ENCODE measurements at regions not wholly inside any gene's neighbourhood (a gene's known extent, or its start where the extent isn't known, plus 50 kb on each side); places are given as distances from the start of the nearest gene placed in this dataset.
A peak's percentile ranks its signal among the peaks of the same experiment; 100 is the strongest.
"Not testable (repeated sequence)": the region's sequence is repeated elsewhere in the genome, so short reads cannot be mapped to it uniquely, and the experiment has no call there.

- H3K4me1 Mint-ChIP-seq (ENCODE audit: low read depth), result no peaks in the 10 kb centered on the region
- intact Hi-C loops (cut with micrococcal nuclease), result no loop called here
- H3K4me3 Mint-ChIP-seq, result no peak overlapping the region
- H3K36me3 Mint-ChIP-seq (ENCODE audit: low read depth), result no peaks in the 10 kb centered on the region
- DNase-seq (ENCODE audit: low spot score), result no peak
- H3K27me3 Mint-ChIP-seq (ENCODE audit: insufficient read depth), result no peaks in the 10 kb centered on the region
- no peak overlapping the region for H3K27ac Mint-ChIP-seq
- no peaks in the 10 kb centered on the region for H3K9me3 Mint-ChIP-seq
These were observed 229.9 kb downstream of the TFCP2L1 start for GRCh38 chr2:121055088-121055487.

GRCh38 chr2:121055501-121055900 lies 229.5 kb downstream of the TFCP2L1 start:
- H3K4me3 Mint-ChIP-seq, result no peak overlapping the region
- H3K4me1 Mint-ChIP-seq (ENCODE audit: low read depth), result no peaks in the 10 kb centered on the region
- DNase-seq (ENCODE audit: low spot score), result no peak
- no peaks in the 10 kb centered on the region for H3K27me3 Mint-ChIP-seq (ENCODE audit: insufficient read depth)
- H3K9me3 Mint-ChIP-seq, result no peaks in the 10 kb centered on the region
- H3K27ac Mint-ChIP-seq, result no peak overlapping the region
- intact Hi-C loops (cut with micrococcal nuclease), result no loop called here
- no peaks in the 10 kb centered on the region for H3K36me3 Mint-ChIP-seq (ENCODE audit: low read depth)

GRCh38 chr2:121058852-121059558 lies 226.0 kb downstream of the TFCP2L1 start:
- no peaks in the 10 kb centered on the region for H3K27me3 Mint-ChIP-seq (ENCODE audit: insufficient read depth)
- no peak for DNase-seq (ENCODE audit: low spot score)
- no peak overlapping the region for H3K4me3 Mint-ChIP-seq
- no peaks in the 10 kb centered on the region for H3K36me3 Mint-ChIP-seq (ENCODE audit: low read depth)
- no peak overlapping the region for H3K27ac Mint-ChIP-seq
- H3K9me3 Mint-ChIP-seq, result no peaks in the 10 kb centered on the region
- intact Hi-C loops (cut with micrococcal nuclease), result no loop called here
- no peaks in the 10 kb centered on the region for H3K4me1 Mint-ChIP-seq (ENCODE audit: low read depth)

GRCh38 chr2:121059651-121060649 lies 225.1 kb downstream of the TFCP2L1 start:
- Mint-ChIP-seq H3K9me3 (no peaks in the 10 kb centered on the region), H3K4me1 (ENCODE audit: low read depth) (no peaks in the 10 kb centered on the region), H3K4me3 (no peak overlapping the region), H3K27ac (no peak overlapping the region), H3K27me3 (ENCODE audit: insufficient read depth) (no peaks in the 10 kb centered on the region), H3K36me3 (ENCODE audit: low read depth) (no peaks in the 10 kb centered on the region)
- DNase-seq (ENCODE audit: low spot score), result no peak
- intact Hi-C loops (cut with micrococcal nuclease), result no loop called here

- no peaks in the 10 kb centered on the region for H3K9me3 Mint-ChIP-seq
- no peaks in the 10 kb centered on the region for H3K36me3 Mint-ChIP-seq (ENCODE audit: low read depth)
- intact Hi-C loops (cut with micrococcal nuclease), result no loop called here
- no peak for DNase-seq (ENCODE audit: low spot score)
- H3K27me3 Mint-ChIP-seq (ENCODE audit: insufficient read depth), result no peaks in the 10 kb centered on the region
- H3K4me3 Mint-ChIP-seq, result no peak overlapping the region
- no peaks in the 10 kb centered on the region for H3K4me1 Mint-ChIP-seq (ENCODE audit: low read depth)
- no peak overlapping the region for H3K27ac Mint-ChIP-seq
These were observed 223.4 kb downstream of the TFCP2L1 start for GRCh38 chr2:121061633-121062032.

GRCh38 chr2:121063471-121063870 lies 221.5 kb downstream of the TFCP2L1 start:
- H3K9me3 Mint-ChIP-seq, result no peaks in the 10 kb centered on the region
- no peaks in the 10 kb centered on the region for H3K36me3 Mint-ChIP-seq (ENCODE audit: low read depth)
- DNase-seq (ENCODE audit: low spot score), result no peak
- H3K4me3 Mint-ChIP-seq, result no peak overlapping the region
- no peaks in the 10 kb centered on the region for H3K27me3 Mint-ChIP-seq (ENCODE audit: insufficient read depth)
- intact Hi-C loops (cut with micrococcal nuclease), result no loop called here
- no peaks in the 10 kb centered on the region for H3K4me1 Mint-ChIP-seq (ENCODE audit: low read depth)
- H3K27ac Mint-ChIP-seq, result no peak overlapping the region

- Mint-ChIP-seq H3K9me3 (no peaks in the 10 kb centered on the region), H3K4me1 (ENCODE audit: low read depth) (no peaks in the 10 kb centered on the region), H3K36me3 (ENCODE audit: low read depth) (no peaks in the 10 kb centered on the region), H3K27me3 (ENCODE audit: insufficient read depth) (no peaks in the 10 kb centered on the region), H3K4me3 (no peak overlapping the region), H3K27ac (no peak overlapping the region)
- no peak for DNase-seq (ENCODE audit: low spot score)
- intact Hi-C loops (cut with micrococcal nuclease), result no loop called here
These were observed 220.8 kb downstream of the TFCP2L1 start for GRCh38 chr2:121064186-121064585.

GRCh38 chr2:121065239-121065638 lies 219.8 kb downstream of the TFCP2L1 start:
- no peaks in the 10 kb centered on the region for H3K4me1 Mint-ChIP-seq (ENCODE audit: low read depth)
- H3K36me3 Mint-ChIP-seq (ENCODE audit: low read depth), result no peaks in the 10 kb centered on the region
- H3K27ac Mint-ChIP-seq, result no peak overlapping the region
- no peak overlapping the region for H3K4me3 Mint-ChIP-seq
- no peaks in the 10 kb centered on the region for H3K27me3 Mint-ChIP-seq (ENCODE audit: insufficient read depth)
- no peaks in the 10 kb centered on the region for H3K9me3 Mint-ChIP-seq
- DNase-seq (ENCODE audit: low spot score), result no peak
- intact Hi-C loops (cut with micrococcal nuclease), result no loop called here

- no peak for DNase-seq (ENCODE audit: low spot score)
- H3K9me3 Mint-ChIP-seq, result no peaks in the 10 kb centered on the region
- intact Hi-C loops (cut with micrococcal nuclease), result no loop called here
- no peak overlapping the region for H3K4me3 Mint-ChIP-seq
- H3K36me3 Mint-ChIP-seq (ENCODE audit: low read depth), result no peaks in the 10 kb centered on the region
- no peaks in the 10 kb centered on the region for H3K4me1 Mint-ChIP-seq (ENCODE audit: low read depth)
- H3K27me3 Mint-ChIP-seq (ENCODE audit: insufficient read depth), result no peaks in the 10 kb centered on the region
- no peak overlapping the region for H3K27ac Mint-ChIP-seq
These were observed 218.5 kb downstream of the TFCP2L1 start for GRCh38 chr2:121066526-121066925.

- H3K36me3 Mint-ChIP-seq (ENCODE audit: low read depth), result no peaks in the 10 kb centered on the region
- H3K27me3 Mint-ChIP-seq (ENCODE audit: insufficient read depth), result no peaks in the 10 kb centered on the region
- no peaks in the 10 kb centered on the region for H3K9me3 Mint-ChIP-seq
- no peak overlapping the region for H3K4me3 Mint-ChIP-seq
- no peak overlapping the region for H3K27ac Mint-ChIP-seq
- no peak for DNase-seq (ENCODE audit: low spot score)
- H3K4me1 Mint-ChIP-seq (ENCODE audit: low read depth), result no peaks in the 10 kb centered on the region
- intact Hi-C loops (cut with micrococcal nuclease), result no loop called here
These were observed 216.2 kb downstream of the TFCP2L1 start for GRCh38 chr2:121068851-121069250.

- intact Hi-C loops (cut with micrococcal nuclease), result no loop called here
- H3K4me3 Mint-ChIP-seq, result no peak overlapping the region
- no peaks in the 10 kb centered on the region for H3K36me3 Mint-ChIP-seq (ENCODE audit: low read depth)
- no peaks in the 10 kb centered on the region for H3K4me1 Mint-ChIP-seq (ENCODE audit: low read depth)
- no peak for DNase-seq (ENCODE audit: low spot score)
- peaks cover 4% of the 10 kb centered on the region for H3K27me3 Mint-ChIP-seq (ENCODE audit: insufficient read depth)
- no peak overlapping the region for H3K27ac Mint-ChIP-seq
- no peaks in the 10 kb centered on the region for H3K9me3 Mint-ChIP-seq
These were observed 215.5 kb downstream of the TFCP2L1 start for GRCh38 chr2:121069434-121069969.

GRCh38 chr2:121070061-121070460 lies 214.9 kb downstream of the TFCP2L1 start:
- H3K4me1 Mint-ChIP-seq (ENCODE audit: low read depth); H3K9me3 Mint-ChIP-seq; H3K36me3 Mint-ChIP-seq (ENCODE audit: low read depth); H3K4me3 Mint-ChIP-seq; intact Hi-C loops (cut with micrococcal nuclease); DNase-seq (ENCODE audit: low spot score); H3K27me3 Mint-ChIP-seq (ENCODE audit: insufficient read depth); H3K27ac Mint-ChIP-seq: not testable (repeated sequence)

GRCh38 chr2:121071034-121071504 lies 213.9 kb downstream of the TFCP2L1 start:
- intact Hi-C loops (cut with micrococcal nuclease), result no loop called here
- Mint-ChIP-seq H3K9me3 (no peaks in the 10 kb centered on the region), H3K27me3 (ENCODE audit: insufficient read depth) (peaks cover 12% of the 10 kb centered on the region), H3K27ac (no peak overlapping the region), H3K36me3 (ENCODE audit: low read depth) (no peaks in the 10 kb centered on the region), H3K4me3 (no peak overlapping the region), H3K4me1 (ENCODE audit: low read depth) (no peaks in the 10 kb centered on the region)
- DNase-seq (ENCODE audit: low spot score), result peak; percentile 11
